ENCODE measurements at regions not wholly inside any gene's neighbourhood (a gene's known extent, or its start where the extent isn't known, plus 50 kb on each side); places are given as distances from the start of the nearest gene placed in this dataset.
A peak's percentile ranks its signal among the peaks of the same experiment; 100 is the strongest.

DNA sequence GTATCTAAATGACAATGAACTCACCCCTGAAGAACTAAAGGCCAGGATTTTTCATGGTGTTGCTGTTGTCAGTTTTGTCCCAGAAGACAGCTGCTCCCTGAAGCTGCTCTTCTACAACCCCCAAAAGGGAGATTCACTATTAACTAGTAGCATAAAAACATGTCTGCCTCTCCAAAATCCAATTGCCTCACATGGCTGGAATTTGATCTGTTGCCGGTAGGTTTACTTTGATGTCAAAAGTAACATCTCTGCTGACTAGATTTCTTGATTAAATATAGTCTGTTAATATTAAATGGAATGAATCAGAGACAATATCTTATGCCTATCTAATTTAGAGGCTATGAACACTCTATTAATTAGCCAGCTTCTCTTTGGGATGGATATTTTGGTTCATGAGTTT is 425.4 kb downstream of the ETS1 start:
- H3K27me3 ChIP-seq (ENCODE audit: low read depth, low read length), result no peaks in the 10 kb centered on the region
- H3K4me1 ChIP-seq (ENCODE audit: control insufficient read depth in 1 of 2, insufficient read depth in 2 of 2, low read length in 2 of 2), result no peaks in the 10 kb centered on the region
- no peak overlapping the region for H3K27ac ChIP-seq (ENCODE audit: low read length)
- no peaks in the 10 kb centered on the region for H3K36me3 ChIP-seq (ENCODE audit: control insufficient read depth in 1 of 2, insufficient read depth in 2 of 2, low read length in 2 of 2)
- no peaks in the 10 kb centered on the region for H3K9me3 ChIP-seq (ENCODE audit: control insufficient read depth in 1 of 2, low read length in 2 of 2)
- H3K4me3 ChIP-seq (ENCODE audit: low read depth in 1 of 2, low read length in 2 of 2), result no peak overlapping the region

DNA sequence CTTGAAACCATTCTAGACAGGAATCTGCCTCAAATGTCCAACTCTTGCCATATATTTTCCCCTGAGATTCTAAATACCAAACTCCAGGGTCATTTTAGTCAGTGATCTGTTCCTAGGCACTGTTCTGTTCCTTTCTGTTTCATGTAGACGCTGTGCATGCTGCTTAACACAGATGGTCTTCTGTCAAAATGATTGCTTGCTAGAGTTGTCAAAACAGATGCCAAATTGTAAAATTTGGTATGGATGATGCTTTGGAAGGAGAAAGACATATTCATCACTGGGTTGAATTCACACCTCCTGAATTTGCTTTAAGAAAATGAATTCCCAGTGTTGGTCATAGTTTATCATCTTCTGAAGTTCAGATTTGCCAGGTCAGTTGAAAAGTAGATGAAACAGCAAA is 425.9 kb downstream of the ETS1 start:
- H3K36me3 ChIP-seq (ENCODE audit: control insufficient read depth in 1 of 2, insufficient read depth in 2 of 2, low read length in 2 of 2), result no peaks in the 10 kb centered on the region
- no peaks in the 10 kb centered on the region for H3K4me1 ChIP-seq (ENCODE audit: control insufficient read depth in 1 of 2, insufficient read depth in 2 of 2, low read length in 2 of 2)
- H3K4me3 ChIP-seq (ENCODE audit: low read depth in 1 of 2, low read length in 2 of 2), result no peak overlapping the region
- H3K27ac ChIP-seq (ENCODE audit: low read length), result no peak overlapping the region
- no peaks in the 10 kb centered on the region for H3K9me3 ChIP-seq (ENCODE audit: control insufficient read depth in 1 of 2, low read length in 2 of 2)
- no peaks in the 10 kb centered on the region for H3K27me3 ChIP-seq (ENCODE audit: low read depth, low read length)

DNA sequence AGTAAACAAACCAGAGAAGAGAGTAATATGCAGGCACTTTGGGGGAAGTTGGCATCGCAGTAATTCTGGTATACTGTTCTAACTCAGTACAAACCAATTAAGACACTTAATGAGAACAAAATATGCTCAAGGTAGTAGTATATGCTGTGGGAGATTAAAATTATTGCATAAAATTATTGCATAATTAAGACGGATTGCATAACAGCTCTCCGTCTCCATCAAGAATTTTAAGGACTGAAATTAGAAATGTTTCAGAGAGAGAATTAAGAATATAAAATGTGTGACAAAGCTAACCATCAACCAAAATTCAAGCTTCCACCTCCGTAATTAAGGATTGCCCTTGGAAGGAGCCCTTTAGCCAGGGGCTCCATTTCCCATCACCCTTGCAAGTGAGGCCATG is 428.5 kb downstream of the ETS1 start:
- Histone ChIP-seq H3K9me3 (ENCODE audit: control insufficient read depth in 1 of 2, low read length in 2 of 2) (no peaks in the 10 kb centered on the region), H3K36me3 (ENCODE audit: control insufficient read depth in 1 of 2, insufficient read depth in 2 of 2, low read length in 2 of 2) (no peaks in the 10 kb centered on the region), H3K27me3 (ENCODE audit: low read depth, low read length) (no peaks in the 10 kb centered on the region), H3K4me1 (ENCODE audit: control insufficient read depth in 1 of 2, insufficient read depth in 2 of 2, low read length in 2 of 2) (no peaks in the 10 kb centered on the region), H3K4me3 (ENCODE audit: low read depth in 1 of 2, low read length in 2 of 2) (no peak overlapping the region), H3K27ac (ENCODE audit: low read length) (no peak overlapping the region)

DNA sequence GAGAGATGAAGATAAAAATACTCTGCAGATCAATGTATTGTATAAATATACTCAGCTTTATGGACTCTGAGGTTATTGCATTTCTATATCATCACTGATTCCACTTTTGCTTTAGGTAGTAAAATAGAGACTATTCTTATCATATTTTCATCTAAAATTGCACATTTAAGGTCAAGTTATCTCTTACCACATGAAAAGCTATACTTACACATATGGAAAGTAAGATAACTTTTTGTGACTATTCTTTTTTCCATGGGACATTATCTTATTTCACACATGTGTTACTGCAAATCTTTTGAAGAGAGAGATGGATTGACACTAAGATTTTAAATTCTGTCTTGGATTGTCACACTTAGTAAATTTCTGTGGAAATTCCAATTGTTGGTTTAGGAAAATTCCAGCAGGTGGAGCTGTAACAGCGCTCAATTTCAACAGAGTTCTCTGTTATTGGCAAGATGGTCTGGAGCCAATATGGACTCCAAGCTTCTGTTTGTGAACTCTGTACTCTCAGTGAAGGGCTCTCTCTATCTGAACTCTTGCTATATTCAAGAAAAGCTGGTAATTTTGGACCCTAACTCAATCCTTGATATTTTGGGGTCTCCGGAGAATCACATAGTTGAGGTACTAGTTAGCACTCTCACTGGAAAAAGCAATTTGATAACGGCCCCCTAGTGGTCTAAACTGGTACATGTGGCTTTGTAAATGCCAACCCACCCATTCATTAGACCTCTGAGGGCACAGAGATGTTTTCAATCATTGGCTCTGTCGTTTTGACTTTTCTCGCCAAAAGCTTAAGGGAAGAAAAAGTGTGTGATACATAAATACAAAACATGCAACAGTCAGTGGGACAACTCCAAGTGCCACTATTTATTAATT is 429.7 kb downstream of the ETS1 start:
- Histone ChIP-seq H3K27ac (ENCODE audit: low read length) (no peak overlapping the region), H3K4me1 (ENCODE audit: control insufficient read depth in 1 of 2, insufficient read depth in 2 of 2, low read length in 2 of 2) (no peaks in the 10 kb centered on the region), H3K27me3 (ENCODE audit: low read depth, low read length) (no peaks in the 10 kb centered on the region), H3K36me3 (ENCODE audit: control insufficient read depth in 1 of 2, insufficient read depth in 2 of 2, low read length in 2 of 2) (no peaks in the 10 kb centered on the region), H3K9me3 (ENCODE audit: control insufficient read depth in 1 of 2, low read length in 2 of 2) (no peaks in the 10 kb centered on the region), H3K4me3 (ENCODE audit: low read depth in 1 of 2, low read length in 2 of 2) (peak overlapping the region in 1 of 2 donors; percentile 19)

DNA sequence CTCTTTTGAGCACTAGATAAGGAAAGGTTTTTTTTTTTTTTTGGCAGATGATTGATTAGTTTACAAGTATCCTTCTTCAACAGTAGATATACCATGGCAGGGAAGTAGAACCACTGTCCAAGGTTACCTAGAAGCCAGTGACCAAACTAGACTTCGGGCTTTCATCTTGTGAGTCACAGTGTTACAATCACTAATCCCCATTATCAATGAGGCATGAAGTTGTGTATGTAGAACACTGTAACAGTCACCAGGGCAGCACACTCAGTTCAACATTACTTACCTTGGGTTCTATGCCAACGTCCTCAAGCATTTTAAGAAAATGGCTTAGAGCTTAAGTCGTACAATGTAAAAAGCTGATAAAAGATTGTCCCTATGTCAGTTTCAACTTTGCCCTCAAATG is 430.9 kb downstream of the ETS1 start:
- no peaks in the 10 kb centered on the region for H3K9me3 ChIP-seq (ENCODE audit: control insufficient read depth in 1 of 2, low read length in 2 of 2)
- H3K27me3 ChIP-seq (ENCODE audit: low read depth, low read length), result no peaks in the 10 kb centered on the region
- no peak overlapping the region for H3K27ac ChIP-seq (ENCODE audit: low read length)
- no peak overlapping the region for H3K4me3 ChIP-seq (ENCODE audit: low read depth in 1 of 2, low read length in 2 of 2)
- H3K4me1 ChIP-seq (ENCODE audit: control insufficient read depth in 1 of 2, insufficient read depth in 2 of 2, low read length in 2 of 2), result no peaks in the 10 kb centered on the region
- no peaks in the 10 kb centered on the region for H3K36me3 ChIP-seq (ENCODE audit: control insufficient read depth in 1 of 2, insufficient read depth in 2 of 2, low read length in 2 of 2)

DNA sequence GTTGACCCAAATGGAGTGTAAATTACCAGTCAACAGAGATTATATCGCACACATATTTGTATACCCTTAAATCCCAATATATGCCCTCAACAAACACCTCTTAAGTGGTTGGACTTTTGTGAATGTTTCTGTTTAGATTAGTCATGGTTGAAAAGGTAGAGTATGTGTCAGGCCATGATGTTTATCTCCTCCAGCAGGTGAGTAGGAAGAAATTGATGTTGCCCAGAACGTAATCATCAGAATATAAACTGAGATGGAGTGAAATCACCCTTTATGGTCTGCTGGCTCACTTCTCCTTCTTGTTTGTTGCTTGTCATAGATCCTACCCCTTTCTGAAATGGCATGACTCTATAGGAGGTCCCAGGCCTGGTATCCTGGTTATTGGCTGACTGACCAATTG is 431.8 kb downstream of the ETS1 start:
- Histone ChIP-seq H3K4me3 (ENCODE audit: low read depth in 1 of 2, low read length in 2 of 2) (no peak overlapping the region), H3K27me3 (ENCODE audit: low read depth, low read length) (no peaks in the 10 kb centered on the region), H3K4me1 (ENCODE audit: control insufficient read depth in 1 of 2, insufficient read depth in 2 of 2, low read length in 2 of 2) (no peaks in the 10 kb centered on the region), H3K36me3 (ENCODE audit: control insufficient read depth in 1 of 2, insufficient read depth in 2 of 2, low read length in 2 of 2) (no peaks in the 10 kb centered on the region), H3K9me3 (ENCODE audit: control insufficient read depth in 1 of 2, low read length in 2 of 2) (no peaks in the 10 kb centered on the region), H3K27ac (ENCODE audit: low read length) (no peak overlapping the region)

DNA sequence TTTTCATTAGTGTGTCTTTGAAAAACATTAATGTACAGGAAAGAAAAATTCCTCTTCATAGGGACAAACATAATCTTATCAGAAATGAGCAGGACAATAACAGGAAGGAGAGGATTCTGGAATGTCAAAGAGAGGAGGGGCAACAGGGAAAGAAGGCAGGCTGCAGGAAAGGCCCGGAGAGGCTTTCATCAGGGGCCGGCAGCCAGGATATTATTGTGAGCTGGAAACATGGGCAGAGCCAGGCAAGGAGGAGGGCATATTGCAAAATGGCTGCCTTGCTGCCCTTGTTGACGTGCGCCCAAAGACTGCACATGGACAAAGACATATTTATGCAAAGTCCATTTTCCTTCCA is 433.7 kb downstream of the ETS1 start:
- no peaks in the 10 kb centered on the region for H3K4me1 ChIP-seq (ENCODE audit: control insufficient read depth in 1 of 2, insufficient read depth in 2 of 2, low read length in 2 of 2)
- H3K9me3 ChIP-seq (ENCODE audit: control insufficient read depth in 1 of 2, low read length in 2 of 2), result no peaks in the 10 kb centered on the region
- H3K27ac ChIP-seq (ENCODE audit: low read length), result no peak overlapping the region
- H3K27me3 ChIP-seq (ENCODE audit: low read depth, low read length), result no peaks in the 10 kb centered on the region
- H3K4me3 ChIP-seq (ENCODE audit: low read depth in 1 of 2, low read length in 2 of 2), result no peak overlapping the region
- H3K36me3 ChIP-seq (ENCODE audit: control insufficient read depth in 1 of 2, insufficient read depth in 2 of 2, low read length in 2 of 2), result no peaks in the 10 kb centered on the region

DNA sequence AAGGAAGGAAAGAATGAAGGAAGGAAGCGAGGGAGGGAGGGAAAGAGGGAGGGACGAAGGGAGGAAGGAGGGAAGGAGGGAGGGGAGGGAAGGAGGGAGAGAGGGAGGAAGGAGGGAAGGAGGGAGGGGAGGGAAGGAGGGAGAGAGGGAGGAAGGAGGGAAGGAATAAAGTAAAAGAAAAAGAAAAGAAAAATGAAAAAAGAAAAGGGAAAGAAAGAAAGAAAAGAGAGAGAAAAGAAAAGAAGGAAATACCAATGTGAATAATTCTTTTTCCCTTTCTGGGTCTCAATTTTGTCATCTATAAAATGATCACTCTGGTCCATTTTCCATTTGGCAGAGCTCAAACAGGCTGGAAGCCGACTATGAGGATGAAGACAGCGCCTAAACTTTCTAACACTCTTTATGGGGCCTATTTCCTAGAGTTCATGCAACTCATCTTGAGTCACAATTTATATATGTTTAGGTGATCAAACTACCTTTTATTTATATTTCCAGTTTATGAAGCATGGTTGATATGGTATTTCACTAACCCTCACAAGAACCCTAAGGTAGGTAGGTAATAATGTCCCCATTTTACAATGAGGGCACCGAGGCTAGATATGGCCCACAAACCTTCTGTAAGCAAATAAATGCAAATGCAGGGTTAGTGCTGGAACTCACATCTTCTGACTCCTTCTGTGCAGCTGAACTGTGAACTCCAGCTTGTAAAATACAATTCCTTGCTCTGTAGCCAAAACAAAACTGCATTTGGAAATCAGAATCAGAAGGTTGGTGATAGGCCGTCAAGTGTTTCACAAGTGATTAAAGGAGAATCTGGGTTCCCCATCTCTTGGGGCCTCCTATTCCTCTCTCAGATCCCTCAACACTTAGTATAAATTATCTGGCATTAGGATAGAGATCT is 434.3 kb downstream of the ETS1 start:
- Histone ChIP-seq H3K27ac (ENCODE audit: low read length) (no peak overlapping the region), H3K4me1 (ENCODE audit: control insufficient read depth in 1 of 2, insufficient read depth in 2 of 2, low read length in 2 of 2) (no peaks in the 10 kb centered on the region), H3K27me3 (ENCODE audit: low read depth, low read length) (no peaks in the 10 kb centered on the region), H3K4me3 (ENCODE audit: low read depth in 1 of 2, low read length in 2 of 2) (no peak overlapping the region), H3K9me3 (ENCODE audit: control insufficient read depth in 1 of 2, low read length in 2 of 2) (no peaks in the 10 kb centered on the region), H3K36me3 (ENCODE audit: control insufficient read depth in 1 of 2, insufficient read depth in 2 of 2, low read length in 2 of 2) (no peaks in the 10 kb centered on the region)

DNA sequence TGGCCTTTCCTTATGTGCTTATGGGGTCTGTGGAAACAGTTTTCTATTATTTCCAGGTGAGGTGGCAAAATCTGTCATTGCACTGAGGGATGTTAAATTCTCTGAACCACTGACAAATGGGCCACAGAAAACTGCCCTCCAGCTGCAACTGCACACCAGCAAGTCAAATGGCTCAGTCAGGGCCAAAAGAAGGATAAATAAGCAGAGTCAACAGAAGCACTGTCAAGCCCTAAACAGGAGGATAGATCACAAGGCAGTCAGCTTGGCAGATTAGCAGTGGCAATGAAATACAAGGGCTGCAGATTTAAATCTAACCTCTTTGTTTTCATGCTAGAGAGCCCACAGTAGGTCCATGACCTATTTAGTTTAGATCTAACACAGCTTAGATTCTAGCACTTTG is 435.6 kb downstream of the ETS1 start:
- H3K9me3 ChIP-seq (ENCODE audit: control insufficient read depth in 1 of 2, low read length in 2 of 2), result no peaks in the 10 kb centered on the region
- no peaks in the 10 kb centered on the region for H3K27me3 ChIP-seq (ENCODE audit: low read depth, low read length)
- no peak overlapping the region for H3K27ac ChIP-seq (ENCODE audit: low read length)
- no peak overlapping the region for H3K4me3 ChIP-seq (ENCODE audit: low read depth in 1 of 2, low read length in 2 of 2)
- no peaks in the 10 kb centered on the region for H3K36me3 ChIP-seq (ENCODE audit: control insufficient read depth in 1 of 2, insufficient read depth in 2 of 2, low read length in 2 of 2)
- H3K4me1 ChIP-seq (ENCODE audit: control insufficient read depth in 1 of 2, insufficient read depth in 2 of 2, low read length in 2 of 2), result peaks cover 0 to 6% of the 10 kb centered on the region in 2 donors

DNA sequence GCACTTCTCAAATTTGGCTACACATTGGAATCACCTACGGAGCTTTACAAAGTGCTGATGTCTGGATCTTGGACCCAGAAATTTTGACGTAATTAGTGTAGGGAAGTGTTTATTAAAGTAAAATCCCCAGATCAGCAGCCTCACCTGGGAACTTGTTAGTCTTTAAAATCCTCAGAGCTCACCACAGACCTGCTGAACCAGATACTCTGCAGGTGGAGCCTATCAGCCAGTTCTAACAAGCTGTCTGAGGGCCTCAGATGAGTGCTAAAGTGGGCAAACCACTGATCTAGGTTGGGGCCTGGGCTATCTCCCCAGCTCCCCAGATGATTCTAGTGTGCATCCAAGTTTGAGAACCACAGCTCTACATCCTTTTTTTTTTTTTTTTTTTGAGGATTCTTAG is 436.0 kb downstream of the ETS1 start:
- H3K4me1 ChIP-seq (ENCODE audit: control insufficient read depth in 1 of 2, insufficient read depth in 2 of 2, low read length in 2 of 2), result peaks cover 0 to 6% of the 10 kb centered on the region in 2 donors

DNA sequence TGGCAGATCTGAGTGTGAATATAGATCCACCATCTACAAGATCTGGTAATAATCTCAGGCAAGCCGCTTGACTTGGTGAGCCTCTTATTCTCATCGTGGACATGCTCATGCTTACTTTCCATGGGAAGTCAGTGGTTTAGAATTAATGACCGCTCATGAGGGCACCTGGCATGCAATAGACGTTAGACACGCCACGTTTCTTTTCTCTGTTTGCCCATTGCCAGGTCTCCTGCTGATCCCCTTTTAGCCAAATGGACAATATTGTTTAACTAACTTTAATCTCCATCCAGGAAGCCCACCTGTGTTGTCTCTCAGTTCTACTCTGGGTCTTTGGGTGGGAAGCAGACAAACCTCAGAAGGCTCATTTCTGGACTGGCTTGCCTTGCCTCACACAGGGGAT is 439.1 kb downstream of the ETS1 start:
- Histone ChIP-seq H3K9me3 (ENCODE audit: control insufficient read depth in 1 of 2, low read length in 2 of 2) (no peaks in the 10 kb centered on the region), H3K4me1 (ENCODE audit: control insufficient read depth in 1 of 2, insufficient read depth in 2 of 2, low read length in 2 of 2) (peaks cover 0 to 6% of the 10 kb centered on the region in 2 donors), H3K4me3 (ENCODE audit: low read depth in 1 of 2, low read length in 2 of 2) (no peak overlapping the region), H3K36me3 (ENCODE audit: control insufficient read depth in 1 of 2, insufficient read depth in 2 of 2, low read length in 2 of 2) (no peaks in the 10 kb centered on the region), H3K27me3 (ENCODE audit: low read depth, low read length) (no peaks in the 10 kb centered on the region), H3K27ac (ENCODE audit: low read length) (no peak overlapping the region)

More for the DNA sequence above, 436.0 kb downstream of the ETS1 start:
- Histone ChIP-seq H3K27me3 (ENCODE audit: low read depth, low read length) (no peaks in the 10 kb centered on the region), H3K36me3 (ENCODE audit: control insufficient read depth in 1 of 2, insufficient read depth in 2 of 2, low read length in 2 of 2) (no peaks in the 10 kb centered on the region), H3K4me3 (ENCODE audit: low read depth in 1 of 2, low read length in 2 of 2) (no peak overlapping the region), H3K27ac (ENCODE audit: low read length) (no peak overlapping the region), H3K9me3 (ENCODE audit: control insufficient read depth in 1 of 2, low read length in 2 of 2) (no peaks in the 10 kb centered on the region)
